ENCODE measurements at regions not wholly inside any gene's neighbourhood (a gene's known extent, or its start where the extent isn't known, plus 50 kb on each side); places are given as distances from the start of the nearest gene placed in this dataset.
"Not testable (repeated sequence)": the region's sequence is repeated elsewhere in the genome, so short reads cannot be mapped to it uniquely, and the experiment has no call there.

DNA sequence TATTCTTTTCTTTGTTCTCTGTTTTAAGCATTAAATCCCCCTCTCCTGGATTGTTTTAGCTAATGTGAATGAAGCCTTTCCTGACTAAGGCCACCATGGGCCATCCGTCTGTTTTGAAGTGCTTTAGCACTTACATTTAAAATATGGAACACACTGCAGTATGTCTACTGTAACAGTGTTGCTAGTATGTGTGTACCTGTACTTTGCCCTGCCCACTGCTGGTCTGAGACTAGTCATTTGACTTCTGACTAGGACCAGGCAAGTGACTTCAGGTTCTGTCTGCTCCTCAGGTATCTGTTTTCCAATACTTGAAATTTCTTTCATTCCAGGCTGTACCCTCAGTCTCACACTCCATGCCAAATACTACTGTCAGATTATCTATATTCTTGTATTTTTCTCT is 120.1 kb upstream of the TSPAN8 start:
- no peak for TF ChIP-seq POLR2A (IDR thresholded peaks at IDR 0.05; ENCODE audit: extremely low read depth, insufficient read length)
- TF ChIP-seq, protein P1, sequence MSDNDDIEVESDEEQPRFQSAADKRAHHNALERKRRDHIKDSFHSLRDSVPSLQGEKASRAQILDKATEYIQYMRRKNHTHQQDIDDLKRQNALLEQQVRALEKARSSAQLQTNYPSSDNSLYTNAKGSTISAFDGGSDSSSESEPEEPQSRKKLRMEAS (IDR thresholded peaks at IDR 0.05; ENCODE audit: low read depth, low read length) = no peak
- TF ChIP-seq MYC (IDR thresholded peaks at IDR 0.05; ENCODE audit: low read depth, low read length) = no peak
- TF ChIP-seq, protein P2, sequence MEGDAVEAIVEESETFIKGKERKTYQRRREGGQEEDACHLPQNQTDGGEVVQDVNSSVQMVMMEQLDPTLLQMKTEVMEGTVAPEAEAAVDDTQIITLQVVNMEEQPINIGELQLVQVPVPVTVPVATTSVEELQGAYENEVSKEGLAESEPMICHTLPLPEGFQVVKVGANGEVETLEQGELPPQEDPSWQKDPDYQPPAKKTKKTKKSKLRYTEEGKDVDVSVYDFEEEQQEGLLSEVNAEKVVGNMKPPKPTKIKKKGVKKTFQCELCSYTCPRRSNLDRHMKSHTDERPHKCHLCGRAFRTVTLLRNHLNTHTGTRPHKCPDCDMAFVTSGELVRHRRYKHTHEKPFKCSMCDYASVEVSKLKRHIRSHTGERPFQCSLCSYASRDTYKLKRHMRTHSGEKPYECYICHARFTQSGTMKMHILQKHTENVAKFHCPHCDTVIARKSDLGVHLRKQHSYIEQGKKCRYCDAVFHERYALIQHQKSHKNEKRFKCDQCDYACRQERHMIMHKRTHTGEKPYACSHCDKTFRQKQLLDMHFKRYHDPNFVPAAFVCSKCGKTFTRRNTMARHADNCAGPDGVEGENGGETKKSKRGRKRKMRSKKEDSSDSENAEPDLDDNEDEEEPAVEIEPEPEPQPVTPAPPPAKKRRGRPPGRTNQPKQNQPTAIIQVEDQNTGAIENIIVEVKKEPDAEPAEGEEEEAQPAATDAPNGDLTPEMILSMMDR (IDR thresholded peaks at IDR 0.05; ENCODE audit: low read depth, low read length) = no peak
- no peak overlapping the region for H3K4me3 ChIP-seq (ENCODE audit: low read depth, low read length)
- DNase-seq (ENCODE audit: low read depth) = no peak

DNA sequence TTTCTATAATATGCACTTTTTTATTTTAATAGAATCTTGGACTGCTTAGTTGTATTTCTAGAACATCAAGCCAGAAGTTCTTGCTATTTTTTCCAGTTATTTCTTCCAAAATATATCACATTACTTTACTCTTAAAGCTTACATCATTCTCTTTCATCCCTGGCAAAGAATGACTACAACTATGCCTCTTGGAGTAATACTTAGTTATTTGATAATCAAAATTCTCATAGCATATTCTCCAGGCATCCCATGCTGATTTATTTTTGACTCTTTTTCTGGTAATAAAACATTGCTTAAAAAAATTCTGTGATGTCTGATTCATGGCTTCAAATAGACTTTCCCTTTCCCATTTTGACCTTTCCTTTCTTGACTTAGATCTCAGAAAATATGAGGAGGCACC is 118.7 kb upstream of the TSPAN8 start:
- no peak overlapping the region for H3K4me3 ChIP-seq (ENCODE audit: low read depth, low read length)
- TF ChIP-seq, protein P2 (IDR thresholded peaks at IDR 0.05; ENCODE audit: low read depth, low read length) = no peak
- TF ChIP-seq POLR2A (IDR thresholded peaks at IDR 0.05; ENCODE audit: extremely low read depth, insufficient read length) (no peak), MYC (IDR thresholded peaks at IDR 0.05; ENCODE audit: low read depth, low read length) (no peak)
- TF ChIP-seq, protein P1 (IDR thresholded peaks at IDR 0.05; ENCODE audit: low read depth, low read length) = no peak
- no peak for DNase-seq (ENCODE audit: low read depth)

DNA sequence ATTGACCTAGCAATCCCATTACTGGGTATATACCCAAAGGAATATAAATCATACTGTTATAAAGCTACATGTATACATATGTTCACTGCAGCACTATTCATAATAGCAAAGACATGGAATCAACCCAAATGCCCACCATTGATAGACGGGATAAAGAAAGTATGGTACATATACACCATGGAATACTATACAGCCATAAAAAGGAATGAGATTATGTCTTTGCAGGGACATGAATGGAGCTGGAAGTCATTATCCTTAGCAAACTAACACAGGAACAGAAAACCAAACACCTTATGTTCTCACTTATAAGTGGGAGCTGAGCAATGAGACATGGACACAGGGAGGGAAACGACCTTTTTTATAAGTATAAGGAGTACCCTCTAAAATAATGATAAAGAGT is 113.0 kb upstream of the TSPAN8 start:
- DNase-seq (ENCODE audit: low read depth) = not testable (repeated sequence)

DNA sequence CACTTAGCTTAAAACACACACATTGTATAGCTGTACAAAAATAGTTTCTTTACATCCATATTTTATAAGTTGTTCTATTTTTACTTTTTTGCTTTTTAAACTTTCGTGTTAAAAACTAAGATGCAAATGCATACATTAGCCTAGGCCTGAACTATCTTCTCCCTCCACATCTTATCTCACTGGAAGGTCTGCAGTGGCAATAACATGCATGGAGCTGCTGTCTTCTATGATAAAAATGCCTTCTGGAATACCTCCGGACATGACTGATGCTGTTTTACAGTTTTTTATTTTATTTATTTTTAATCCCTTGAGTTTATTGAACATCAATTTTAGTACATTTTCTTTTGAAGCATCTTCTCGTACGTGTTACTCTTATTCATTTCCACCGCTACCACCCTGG is 112.3 kb upstream of the TSPAN8 start:
- no peak for DNase-seq (ENCODE audit: low read depth)
- no peak overlapping the region for H3K4me3 ChIP-seq (ENCODE audit: low read depth, low read length)
- TF ChIP-seq POLR2A (IDR thresholded peaks at IDR 0.05; ENCODE audit: extremely low read depth, insufficient read length) = no peak
- TF ChIP-seq, protein P1 (IDR thresholded peaks at IDR 0.05; ENCODE audit: low read depth, low read length) = no peak

More for the DNA sequence above, 113.0 kb upstream of the TSPAN8 start:
- not testable (repeated sequence) for H3K4me3 ChIP-seq (ENCODE audit: low read depth, low read length)

DNA sequence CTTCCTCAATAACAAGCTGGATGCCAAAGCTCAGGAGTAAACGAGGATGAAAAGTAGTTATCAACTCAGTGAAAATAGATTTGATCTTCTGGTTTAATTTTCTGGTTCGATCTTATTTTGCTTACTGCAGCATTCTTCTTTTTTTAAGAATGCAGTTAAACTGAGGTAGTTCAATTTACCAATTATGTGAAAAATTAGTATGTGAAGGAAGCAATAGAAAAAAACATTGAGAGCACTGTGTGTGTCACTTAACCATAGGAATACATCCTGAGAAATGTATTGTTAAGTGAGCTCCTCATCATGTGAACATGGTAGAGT is 111.4 kb upstream of the TSPAN8 start:
- TF ChIP-seq MYC (IDR thresholded peaks at IDR 0.05; ENCODE audit: low read depth, low read length) (no peak), POLR2A (IDR thresholded peaks at IDR 0.05; ENCODE audit: extremely low read depth, insufficient read length) (no peak)
- TF ChIP-seq, protein P2 (IDR thresholded peaks at IDR 0.05; ENCODE audit: low read depth, low read length) = no peak
- TF ChIP-seq, protein P1 (IDR thresholded peaks at IDR 0.05; ENCODE audit: low read depth, low read length) = no peak
- no peak overlapping the region for H3K4me3 ChIP-seq (ENCODE audit: low read depth, low read length)
- no peak for DNase-seq (ENCODE audit: low read depth)

DNA sequence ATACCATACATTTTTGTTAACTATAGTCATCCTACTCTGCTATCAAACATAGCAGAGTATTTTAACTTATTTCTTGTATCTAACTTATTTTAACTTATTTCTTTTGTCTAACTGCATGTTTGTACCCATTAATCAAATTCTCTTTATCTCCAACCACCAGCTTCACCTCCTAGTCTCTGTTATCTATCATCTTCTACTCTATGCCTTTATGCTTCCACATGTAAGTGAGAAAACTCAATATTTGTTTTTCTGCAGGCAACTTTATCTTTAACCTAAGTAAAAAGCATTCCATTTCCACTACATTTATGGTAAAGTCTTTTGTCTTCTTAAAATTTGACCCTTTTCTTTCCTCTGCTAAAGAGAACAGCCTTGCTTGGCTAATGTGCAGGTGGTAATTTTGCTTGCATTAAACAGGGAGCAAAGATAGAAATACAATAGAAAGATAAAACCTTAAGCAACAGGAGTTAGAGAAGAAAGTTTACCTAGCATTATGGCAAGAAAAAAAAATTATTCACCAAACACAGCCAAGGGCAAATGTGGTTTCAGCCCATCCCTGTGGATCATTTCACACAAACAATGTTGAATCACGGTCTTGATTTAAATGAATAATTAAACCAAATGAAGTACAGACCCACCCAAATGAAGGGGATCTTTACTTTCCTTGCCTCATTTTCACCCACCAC is 110.9 kb upstream of the TSPAN8 start:
- H3K4me3 ChIP-seq (ENCODE audit: low read depth, low read length) = no peak overlapping the region
- TF ChIP-seq, protein P1 (IDR thresholded peaks at IDR 0.05; ENCODE audit: low read depth, low read length) = no peak
- TF ChIP-seq POLR2A (IDR thresholded peaks at IDR 0.05; ENCODE audit: extremely low read depth, insufficient read length) (no peak), MYC (IDR thresholded peaks at IDR 0.05; ENCODE audit: low read depth, low read length) (no peak)
- TF ChIP-seq, protein P2 (IDR thresholded peaks at IDR 0.05; ENCODE audit: low read depth, low read length) = no peak
- no peak for DNase-seq (ENCODE audit: low read depth)

DNA sequence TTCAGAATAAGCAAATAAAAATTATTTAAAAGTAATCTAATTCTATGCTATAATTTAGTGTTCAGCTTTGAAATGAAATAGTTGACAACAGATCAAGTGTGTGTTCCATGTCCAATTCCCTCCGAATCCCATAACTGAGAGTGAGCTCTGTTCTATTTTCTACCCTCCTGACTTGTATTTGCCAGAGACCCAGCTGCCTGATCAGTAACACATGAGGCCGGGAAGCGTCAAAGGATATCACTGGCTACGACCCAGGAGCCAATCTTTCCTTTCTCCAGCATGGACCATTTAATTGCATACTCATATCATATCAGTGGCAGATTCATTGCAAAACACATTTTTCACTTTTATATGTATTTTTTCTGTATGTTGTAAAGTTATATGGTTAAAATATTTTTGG is 108.8 kb upstream of the TSPAN8 start:
- DNase-seq (ENCODE audit: low read depth) = no peak
- TF ChIP-seq, protein P1 (IDR thresholded peaks at IDR 0.05; ENCODE audit: low read depth, low read length) = no peak
- TF ChIP-seq, protein P2 (IDR thresholded peaks at IDR 0.05; ENCODE audit: low read depth, low read length) = no peak
- TF ChIP-seq POLR2A (IDR thresholded peaks at IDR 0.05; ENCODE audit: extremely low read depth, insufficient read length) = no peak
- no peak for TF ChIP-seq MYC (IDR thresholded peaks at IDR 0.05; ENCODE audit: low read depth, low read length)
- H3K4me3 ChIP-seq (ENCODE audit: low read depth, low read length) = no peak overlapping the region

DNA sequence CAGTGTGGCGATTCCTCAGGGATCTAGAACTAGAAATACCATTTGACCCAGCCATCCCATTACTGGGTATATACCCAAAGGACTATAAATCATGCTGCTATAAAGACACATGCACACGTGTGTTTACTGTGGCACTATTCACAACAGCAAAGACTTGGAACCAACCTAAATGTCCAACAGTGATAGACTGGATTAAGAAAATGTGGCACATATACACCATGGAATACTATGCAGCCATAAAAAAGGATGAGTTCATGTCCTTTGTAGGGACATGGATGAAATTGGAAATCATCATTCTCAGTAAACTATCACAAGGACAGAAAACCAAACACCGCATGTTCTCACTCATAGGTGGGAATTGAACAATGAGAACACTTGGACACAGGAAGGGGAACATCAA is 107.9 kb upstream of the TSPAN8 start:
- DNase-seq (ENCODE audit: low read depth); H3K4me3 ChIP-seq (ENCODE audit: low read depth, low read length): not testable (repeated sequence)

Measured in NB4 (cell line).